B cell (primary cell): ENCODE measurements at regions not wholly inside any gene's neighbourhood (a gene's known extent, or its start where the extent isn't known, plus 50 kb on each side); places are given as distances from the start of the nearest gene placed in this dataset.

Experiments used
- ATAC-seq: fragments of 200-7000 bp; cut with Tn5 transposase; one replicate; pipeline ENCODE4 v1.10.0; 2021; ENCODE audit warnings: low read depth, mild to moderate bottlenecking, moderate number of reproducible peaks, moderate library complexity
- CTCF ChIA-PET: fragments of 350-600 bp; sonication (Branson Sonifier 250); formaldehyde crosslinking; loops from one replicate; lab custom pipeline; 2021; ENCODE audit warnings: antibody characterized with exemption, inconsistent platforms; lab: Charles Lee
- POLR2A ChIA-PET: fragments of 350-600 bp; sonication (Branson Sonifier 250); formaldehyde crosslinking; loops from one replicate; lab custom pipeline; 2021; ENCODE audit warnings: antibody characterized with exemption; lab: Charles Lee
- DNase-seq: peaks from one replicate; pipeline ENCODE4 v3.0.0; 2013
- H2AFZ ChIP-seq: 2 replicates; pipeline ENCODE4 v1.6.1; 2012; ENCODE audit warnings: mild to moderate bottlenecking, low read depth, low read length; ENCODE audit not compliant: insufficient read depth, poor library complexity, severe bottlenecking
- H3K27ac ChIP-seq, 2 donors: 1 replicate in 1 of 2; 2 replicates in 1 of 2; pipeline ENCODE4 v1.5.1; 2012 to 2013; ENCODE audit warnings: low read length in 2 of 2, mild to moderate bottlenecking in 2 of 2, moderate library complexity in 1 of 2
- H3K27me3 ChIP-seq, 4 experiments: fragments of 200-600 bp in 1 of 4; sonication (generic) in 1 of 4; replicated peaks in 1 of 4; 1 replicate in 2 of 4; 2 replicates in 2 of 4; pipeline versions ENCODE4 v1.6.1 to v1.7.0; 2013 to 2016; ENCODE audit warnings: low read length in 3 of 4, mild to moderate bottlenecking in 2 of 4, mixed read lengths in 1 of 4, moderate library complexity in 1 of 4; ENCODE audit not compliant: insufficient read depth in 4 of 4, control insufficient read depth in 3 of 4; ENCODE audit errors: control extremely low read depth in 1 of 4
- H3K36me3 ChIP-seq, 2 experiments: replicated peaks in 1 of 2; 1 replicate in 1 of 2; 2 replicates in 1 of 2; pipeline versions ENCODE4 v1.6.1 to v1.7.1; 2013; ENCODE audit warnings: low read length in 1 of 2; ENCODE audit not compliant: insufficient read depth in 2 of 2, control insufficient read depth in 1 of 2; ENCODE audit errors: control extremely low read depth in 1 of 2, extremely low read depth in 1 of 2
- H3K4me1 ChIP-seq, 2 donors: fragments of 200-600 bp in 1 of 2; sonication (generic) in 1 of 2; 1 replicate in 1 of 2; 2 replicates in 1 of 2; pipeline versions ENCODE4 v1.5.1 to v1.6.1; 2013 to 2017; ENCODE audit warnings: low read length in 2 of 2; ENCODE audit not compliant: control insufficient read depth in 2 of 2, insufficient read depth in 2 of 2
- H3K4me2 ChIP-seq: replicated peaks from 2 replicates; pipeline ENCODE3; 2012; ENCODE audit warnings: mild to moderate bottlenecking, low read depth, low read length; ENCODE audit not compliant: poor library complexity, severe bottlenecking
- H3K4me3 ChIP-seq, 5 experiments: fragments of 200-600 bp in 1 of 5; sonication (generic) in 1 of 5; 1 replicate in 3 of 5; 2 replicates in 2 of 5; pipeline versions ENCODE4 v1.5.1 to v1.7.0; 2011 to 2016; ENCODE audit warnings: low read length in 4 of 5, mild to moderate bottlenecking in 4 of 5, low read depth in 2 of 5, control low read depth in 1 of 5, moderate library complexity in 1 of 5; ENCODE audit not compliant: insufficient read depth in 1 of 5; ENCODE audit errors: control extremely low read depth in 1 of 5, extremely low read depth in 1 of 5
- H3K79me2 ChIP-seq: fragments of 200-600 bp; sonication (generic); one replicate; pipeline ENCODE4 v1.6.0; 2016; ENCODE audit warnings: low read length; ENCODE audit not compliant: control insufficient read depth, insufficient read depth
- H3K9ac ChIP-seq: fragments of 200-600 bp; sonication (generic); 2 replicates; pipeline ENCODE4 v1.6.1; 2017; ENCODE audit warnings: mild to moderate bottlenecking, low read length, moderate library complexity
- H3K9me3 ChIP-seq, 3 donors: one replicate each; pipeline versions ENCODE4 v1.6.1 to v1.7.1; 2013; ENCODE audit warnings: low read length in 2 of 3; ENCODE audit not compliant: control insufficient read depth in 2 of 3, insufficient read depth in 1 of 3; ENCODE audit errors: control extremely low read depth in 1 of 3
- H4K20me1 ChIP-seq: 2 replicates; pipeline ENCODE4 v1.6.0; 2012; ENCODE audit warnings: mild to moderate bottlenecking, low read length; ENCODE audit not compliant: insufficient read depth, control insufficient read depth, poor library complexity, severe bottlenecking
- H3K27ac Mint-ChIP-seq: one replicate; pipeline ENCODE4 v1.8.0; 2021; ENCODE audit warnings: mixed read lengths
- H3K27me3 Mint-ChIP-seq: one replicate; pipeline ENCODE4 v1.8.0; 2021; ENCODE audit warnings: mixed read lengths
- H3K4me1 Mint-ChIP-seq: one replicate; pipeline ENCODE4 v1.8.0; 2021; ENCODE audit warnings: mixed read lengths
- H3K4me3 Mint-ChIP-seq: one replicate; pipeline ENCODE4 v1.8.0; 2021; ENCODE audit warnings: mixed read lengths
- H3K9me3 Mint-ChIP-seq: one replicate; pipeline ENCODE4 v1.8.0; 2022; ENCODE audit warnings: mixed read lengths; ENCODE audit not compliant: insufficient read depth
- CTCF ChIP-seq: fragments of 200-600 bp; IDR thresholded peaks from one replicate; pipeline ENCODE4 v1.8.0; 2022; ENCODE audit warnings: antibody characterized with exemption, mild to moderate bottlenecking
- EZH2 ChIP-seq: IDR thresholded peaks from 2 replicates; pipeline ENCODE4 v1.6.1; 2012; ENCODE audit warnings: borderline replicate concordance, low read depth, mild to moderate bottlenecking, moderate library complexity, low read length; ENCODE audit not compliant: insufficient read depth, poor library complexity, severe bottlenecking
- WGBS: methylation state at CpG from one replicate; pipeline ENCODE4 v1.1.5; 2013; ENCODE audit warnings: missing lambda C conversion rate; ENCODE audit not compliant: insufficient coverage; 5-methylcytosine and 5-hydroxymethylcytosine counted together
- intact Hi-C: fragments of 100-400 bp; cut with micrococcal nuclease; formaldehyde crosslinking; loops from one replicate; pipeline ENCODE4 v1.10.0; 2022

GRCh38 chr4:135227842-135228241, 1026.3 kb upstream of the PABPC4L start:
- H3K27me3 Mint-ChIP-seq, result no peaks in the 10 kb centered on the region
- no peaks in the 10 kb centered on the region for H3K36me3 ChIP-seq

GRCh38 chr4:135225551-135225950, 1024.0 kb upstream of the PABPC4L start:
- H2AFZ ChIP-seq, result no peak overlapping the region
- H3K27me3 ChIP-seq, result no peaks in the 10 kb centered on the region
- POLR2A ChIA-PET, result no interaction called here
- no peaks in the 10 kb centered on the region for H3K4me1 Mint-ChIP-seq
- CTCF ChIA-PET, result no interaction called here
- WGBS, result no CpG with 5 or more reads among the region's 3 CpGs
- intact Hi-C loops, result no loop called here
- no peaks in the 10 kb centered on the region for H3K27me3 Mint-ChIP-seq
- peaks cover 0 to 3% (median 0%) of the 10 kb centered on the region in 3 donors for H3K9me3 ChIP-seq
- no peaks in the 10 kb centered on the region for H3K9me3 Mint-ChIP-seq
- no peaks in the 10 kb centered on the region for H4K20me1 ChIP-seq
- H3K4me3 ChIP-seq, result no peak overlapping the region
- H3K4me3 Mint-ChIP-seq, result no peak overlapping the region
- no peaks in the 10 kb centered on the region for H3K36me3 ChIP-seq
- no peak overlapping the region for H3K27ac ChIP-seq
- TF ChIP-seq EZH2 (no peak), CTCF (no peak)
- H3K4me2 ChIP-seq, result no peak overlapping the region
- H3K27ac Mint-ChIP-seq, result no peak overlapping the region
- ATAC-seq, result no peak
- H3K9ac ChIP-seq, result no peak overlapping the region
- H3K4me1 ChIP-seq, result no peaks in the 10 kb centered on the region
- H3K79me2 ChIP-seq, result no peaks in the 10 kb centered on the region
- no peak for DNase-seq

More at GRCh38 chr4:135227842-135228241, 1026.3 kb upstream of the PABPC4L start:
- Histone ChIP-seq H3K4me1 (no peaks in the 10 kb centered on the region), H3K79me2 (no peaks in the 10 kb centered on the region), H3K27me3 (no peaks in the 10 kb centered on the region), H2AFZ (no peak overlapping the region), H3K9ac (no peak overlapping the region), H4K20me1 (no peaks in the 10 kb centered on the region), H3K9me3 (peaks cover 0 to 3% (median 0%) of the 10 kb centered on the region in 3 donors), H3K27ac (no peak overlapping the region), H3K4me3 (no peak overlapping the region), H3K4me2 (no peak overlapping the region)
- no peak for DNase-seq
- intact Hi-C loops, result no loop called here
- no CpG with 5 or more reads among the region's 1 CpG for WGBS
- Mint-ChIP-seq H3K4me1 (no peaks in the 10 kb centered on the region), H3K27ac (no peak overlapping the region), H3K4me3 (no peak overlapping the region), H3K9me3 (no peaks in the 10 kb centered on the region)
- CTCF ChIA-PET, result no interaction called here
- ATAC-seq, result no peak
- no peak for TF ChIP-seq EZH2
- TF ChIP-seq CTCF, result no peak
- POLR2A ChIA-PET, result no interaction called here
